IMR-90 (cell line): ENCODE measurements at regions not wholly inside any gene's neighbourhood (a gene's known extent, or its start where the extent isn't known, plus 50 kb on each side); places are given as distances from the start of the nearest gene placed in this dataset.

Experiments
- ATAC-seq: fragments of 200-7000 bp; cut with Tn5 transposase; 2 replicates; pipeline ENCODE4 v1.9.1; 2020; ENCODE audit warnings: low read depth, mild to moderate bottlenecking, moderate library complexity
- BruUV-seq: library from RNA; stranded (reverse); fragments of 400-500 nt; replicated peaks from 2 replicates; lab custom pipeline; 2021; lab: Mats Ljungman, UMichigan
- CTCF ChIA-PET: fragments of 300-600 bp; formaldehyde crosslinking; extraction: SDS; loops from one replicate; lab custom pipeline; 2021; ENCODE audit warnings: antibody characterized with exemption; lab: Yijun Ruan, JAX
- POLR2A ChIA-PET: fragments of 300-600 bp; sonication (Branson Sonifier 250); formaldehyde crosslinking; loops from one replicate; lab custom pipeline; 2022; ENCODE audit warnings: antibody characterized with exemption; ENCODE audit not compliant: unreplicated experiment; lab: Charles Lee
- DNase-seq: peaks from one replicate; pipeline ENCODE4 v3.0.0; 2013
- H2AFZ ChIP-seq: replicated peaks from 2 replicates; pipeline ENCODE3; 2013; ENCODE audit warnings: low read length, mild to moderate bottlenecking; ENCODE audit not compliant: poor library complexity
- H2AK5ac ChIP-seq: 2 replicates; pipeline ENCODE4 v1.6.1; 2013; ENCODE audit warnings: low read depth, low read length, inconsistent platforms
- H2AK9ac ChIP-seq: replicated peaks from 2 replicates; pipeline ENCODE3; 2013; ENCODE audit warnings: mild to moderate bottlenecking, low read depth, low read length, moderate library complexity; ENCODE audit not compliant: poor library complexity
- H2BK120ac ChIP-seq: 2 replicates; pipeline ENCODE4 v1.6.1; 2013; ENCODE audit warnings: low read depth, low read length, inconsistent platforms
- H2BK15ac ChIP-seq: 3 replicates; pipeline ENCODE4 v1.6.1; 2013; ENCODE audit warnings: low read depth, low read length, inconsistent platforms
- H2BK20ac ChIP-seq: 2 replicates; pipeline ENCODE4 v1.6.1; 2013; ENCODE audit warnings: low read depth, mild to moderate bottlenecking, inconsistent platforms, low read length, moderate library complexity
- H2BK5ac ChIP-seq: 2 replicates; pipeline ENCODE4 v1.6.1; 2013; ENCODE audit warnings: mild to moderate bottlenecking, low read depth, low read length, inconsistent platforms; ENCODE audit not compliant: poor library complexity, severe bottlenecking
- H3K14ac ChIP-seq: replicated peaks from 2 replicates; pipeline ENCODE4 v1.6.1; 2013; ENCODE audit warnings: low read depth, low read length, inconsistent platforms
- H3K18ac ChIP-seq: 2 replicates; pipeline ENCODE4 v1.6.1; 2013; ENCODE audit warnings: low read depth, low read length, control low read depth
- H3K23ac ChIP-seq: 2 replicates; pipeline ENCODE4 v1.6.1; 2013; ENCODE audit warnings: low read depth, low read length, inconsistent platforms
- H3K27ac ChIP-seq: 2 replicates; pipeline ENCODE4 v1.5.1; 2013; ENCODE audit warnings: mild to moderate bottlenecking, control low read depth, low read length; ENCODE audit not compliant: insufficient read depth
- H3K27me3 ChIP-seq: 2 replicates; pipeline ENCODE4 v1.6.1; 2013; ENCODE audit warnings: low read length; ENCODE audit not compliant: control insufficient read depth, insufficient read depth
- H3K36me3 ChIP-seq: 2 replicates; pipeline ENCODE4 v1.6.1; 2013; ENCODE audit warnings: low read length, mixed read lengths; ENCODE audit not compliant: control insufficient read depth, insufficient read depth
- H3K4ac ChIP-seq: 2 replicates; pipeline ENCODE4 v1.6.1; 2013; ENCODE audit warnings: low read depth, low read length, inconsistent platforms
- H3K4me1 ChIP-seq: 2 replicates; pipeline ENCODE4 v1.6.1; 2013; ENCODE audit warnings: low read length, mixed read lengths; ENCODE audit not compliant: control insufficient read depth, insufficient read depth
- H3K4me2 ChIP-seq: 2 replicates; pipeline ENCODE4 v1.6.1; 2013; ENCODE audit warnings: low read depth, mild to moderate bottlenecking, control low read depth, low read length, moderate library complexity
- H3K4me3 ChIP-seq: 2 replicates; pipeline ENCODE4 v1.5.1; 2013; ENCODE audit warnings: low read depth, mild to moderate bottlenecking, control low read depth, low read length, moderate library complexity; ENCODE audit not compliant: insufficient read depth
- H3K56ac ChIP-seq: 2 replicates; pipeline ENCODE4 v1.6.1; 2013; ENCODE audit warnings: low read length, inconsistent platforms; ENCODE audit not compliant: insufficient read depth; ENCODE audit errors: extremely low read depth
- H3K79me1 ChIP-seq, 2 experiments: 2 replicates each; pipeline ENCODE4 v1.6.1; 2013; ENCODE audit warnings: low read length in 2 of 2, inconsistent platforms in 1 of 2, low read depth in 1 of 2
- H3K9ac ChIP-seq: 2 replicates; pipeline ENCODE4 v1.6.1; 2013; ENCODE audit warnings: low read depth, low read length, control low read depth
- H3K9me1 ChIP-seq: 2 replicates; pipeline ENCODE4 v1.6.1; 2013; ENCODE audit warnings: low read length, inconsistent platforms; ENCODE audit not compliant: insufficient read depth
- H3K9me3 ChIP-seq: 2 replicates; pipeline ENCODE4 v1.6.1; 2013; ENCODE audit warnings: low read length; ENCODE audit not compliant: control insufficient read depth, insufficient read depth
- H4K20me1 ChIP-seq: 2 replicates; pipeline ENCODE4 v1.6.1; 2013; ENCODE audit warnings: low read length, inconsistent platforms; ENCODE audit not compliant: insufficient read depth
- H4K5ac ChIP-seq: 2 replicates; pipeline ENCODE4 v1.6.1; 2013; ENCODE audit warnings: mild to moderate bottlenecking, low read depth, low read length, control low read depth
- H4K8ac ChIP-seq, 2 experiments: 2 replicates each; pipeline ENCODE4 v1.6.1; 2013; ENCODE audit warnings: low read depth in 2 of 2, low read length in 2 of 2, control low read depth in 1 of 2, inconsistent platforms in 1 of 2
- H4K91ac ChIP-seq: 2 replicates; pipeline ENCODE4 v1.6.1; 2013; ENCODE audit warnings: low read depth, low read length, inconsistent platforms; ENCODE audit not compliant: insufficient read depth
- BHLHE40 ChIP-seq: fragments of 150-350 bp; IDR thresholded peaks from 2 replicates; pipeline ENCODE4 v1.6.1; 2016; ENCODE audit warnings: mild to moderate bottlenecking, low read depth, low read length
- CEBPB ChIP-seq: IDR thresholded peaks from 2 replicates; pipeline ENCODE4 v1.6.1; 2012; ENCODE audit warnings: low read depth, low read length, improper control_type of control experiment
- CHD1 ChIP-seq: IDR thresholded peaks from 2 replicates; pipeline ENCODE4 v1.6.1; 2012; ENCODE audit warnings: low read depth, low read length, improper control_type of control experiment
- CTCF ChIP-seq: conservative IDR thresholded peaks from 2 replicates; pipeline ENCODE4 v1.5.1; 2012; ENCODE audit warnings: mild to moderate bottlenecking, low read depth, low read length, improper control_type of control experiment
- ELK1 ChIP-seq: fragments of 150-350 bp; IDR thresholded peaks from 2 replicates; pipeline ENCODE4 v1.6.1; 2016; ENCODE audit warnings: low read depth, mild to moderate bottlenecking, low read length, moderate library complexity, borderline replicate concordance
- FOS ChIP-seq: fragments of 150-350 bp; IDR thresholded peaks from 2 replicates; pipeline ENCODE4 v1.6.1; 2016; ENCODE audit warnings: low read depth, low read length
- MAFK ChIP-seq: IDR thresholded peaks from 2 replicates; pipeline ENCODE4 v1.6.1; 2012; ENCODE audit warnings: low read depth, low read length, improper control_type of control experiment
- MAZ ChIP-seq: IDR thresholded peaks from 2 replicates; pipeline ENCODE4 v1.6.1; 2012; ENCODE audit warnings: low read depth, mild to moderate bottlenecking, low read length, improper control_type of control experiment, moderate library complexity, borderline replicate concordance
- MXI1 ChIP-seq: IDR thresholded peaks from 2 replicates; pipeline ENCODE4 v1.6.1; 2012; ENCODE audit warnings: low read depth, mild to moderate bottlenecking, low read length, moderate library complexity, borderline replicate concordance
- NFE2L2 ChIP-seq: fragments of 150-350 bp; IDR thresholded peaks from 2 replicates; pipeline ENCODE4 v1.6.1; 2016; ENCODE audit warnings: low read depth, mild to moderate bottlenecking, low read length
- POLR2A ChIP-seq: IDR thresholded peaks from 2 replicates; pipeline ENCODE4 v1.6.1; 2012; ENCODE audit warnings: mild to moderate bottlenecking, low read depth, low read length
- RAD21 ChIP-seq: IDR thresholded peaks from 2 replicates; pipeline ENCODE4 v1.6.1; 2012; ENCODE audit warnings: low read length, improper control_type of control experiment
- RCOR1 ChIP-seq: IDR thresholded peaks from 2 replicates; pipeline ENCODE4 v1.6.1; 2012; ENCODE audit warnings: mild to moderate bottlenecking, low read length, improper control_type of control experiment; ENCODE audit not compliant: insufficient replicate concordance
- RFX5 ChIP-seq: IDR thresholded peaks from 2 replicates; pipeline ENCODE4 v1.8.0; 2012; ENCODE audit warnings: low read depth, mild to moderate bottlenecking, low read length, moderate library complexity
- SMC3 ChIP-seq: fragments of 150-350 bp; IDR thresholded peaks from 2 replicates; pipeline ENCODE4 v1.6.1; 2016; ENCODE audit warnings: low read depth, mild to moderate bottlenecking, antibody characterized with exemption, low read length, moderate library complexity
- USF2 ChIP-seq: fragments of 150-350 bp; IDR thresholded peaks from 2 replicates; pipeline ENCODE4 v1.6.1; 2017; ENCODE audit warnings: mild to moderate bottlenecking, antibody characterized with exemption, low read length, low read depth
- WGBS, 2 experiments: methylation state at CpG; one replicate each; pipeline versions ENCODE4 v1.1.5 to v1.1.7; 2013; ENCODE audit warnings: missing lambda C conversion rate in 2 of 2; ENCODE audit not compliant: insufficient read length in 1 of 2; ENCODE audit errors: extremely low coverage in 2 of 2; 5-methylcytosine and 5-hydroxymethylcytosine counted together
- dilution Hi-C: fragments of 300-500 bp; cut with HindIII; formaldehyde crosslinking; loops from one replicate; pipeline ENCODE4 v1.14.3; 2018; ENCODE audit warnings: low sequenced_read_pairs; ENCODE audit not compliant: unreplicated experiment
- in situ Hi-C: fragments of 300-500 bp; cut with MboI; formaldehyde crosslinking; loops from 3 replicates; pipeline ENCODE4 v1.14.3; 2019; ENCODE audit warnings: low sequenced_read_pairs, inconsistent platforms, mixed read lengths
- intact Hi-C: fragments of 100-400 bp; cut with micrococcal nuclease; formaldehyde crosslinking; loops from 2 replicates; pipeline ENCODE4 v1.10.0; 2022

GRCh38 chr2:192558637-192559036, 363.9 kb upstream of the TMEFF2 start:
- dilution Hi-C loops (no loop called here), in situ Hi-C loops (no loop called here), intact Hi-C loops (no loop called here)
- Histone ChIP-seq H3K18ac (no peak overlapping the region), H3K4me3 (no peak overlapping the region), H3K56ac (no peak overlapping the region), H4K5ac (no peak overlapping the region), H2AK9ac (no peak overlapping the region), H3K79me1 (no peaks in the 10 kb centered on the region), H3K4me1 (no peaks in the 10 kb centered on the region), H2BK120ac (no peak overlapping the region), H2AK5ac (no peak overlapping the region), H2BK20ac (no peak overlapping the region), H4K20me1 (no peaks in the 10 kb centered on the region), H3K4ac (no peak overlapping the region), H3K14ac (no peak overlapping the region), H3K36me3 (no peaks in the 10 kb centered on the region), H2AFZ (no peak overlapping the region), H2BK15ac (no peak overlapping the region), H3K9me1 (no peaks in the 10 kb centered on the region), H2BK5ac (no peak overlapping the region), H3K27me3 (no peaks in the 10 kb centered on the region), H3K27ac (no peak overlapping the region), H4K8ac (no peak overlapping the region), H3K9me3 (peaks cover 2% of the 10 kb centered on the region), H3K4me2 (no peak overlapping the region), H3K23ac (no peak overlapping the region), H3K9ac (no peak overlapping the region), H4K91ac (no peak overlapping the region)
- ChIA-PET POLR2A (no interaction called here), CTCF (no interaction called here)
- no peak for DNase-seq
- TF ChIP-seq RCOR1 (no peak), RFX5 (no peak), CTCF (no peak), NFE2L2 (no peak), USF2 (no peak), MXI1 (no peak), ELK1 (no peak), FOS (no peak), CHD1 (no peak), RAD21 (no peak), BHLHE40 (no peak), POLR2A (no peak), MAZ (no peak), SMC3 (no peak), CEBPB (no peak), MAFK (no peak)
- no CpG with 5 or more reads among the region's 1 CpG for WGBS, 2 experiments
- ATAC-seq: no peak
- no TSS peak for BruUV-seq
